ENCODE measurements at regions not wholly inside any gene's neighbourhood (a gene's known extent, or its start where the extent isn't known, plus 50 kb on each side); places are given as distances from the start of the nearest gene placed in this dataset.

DNA sequence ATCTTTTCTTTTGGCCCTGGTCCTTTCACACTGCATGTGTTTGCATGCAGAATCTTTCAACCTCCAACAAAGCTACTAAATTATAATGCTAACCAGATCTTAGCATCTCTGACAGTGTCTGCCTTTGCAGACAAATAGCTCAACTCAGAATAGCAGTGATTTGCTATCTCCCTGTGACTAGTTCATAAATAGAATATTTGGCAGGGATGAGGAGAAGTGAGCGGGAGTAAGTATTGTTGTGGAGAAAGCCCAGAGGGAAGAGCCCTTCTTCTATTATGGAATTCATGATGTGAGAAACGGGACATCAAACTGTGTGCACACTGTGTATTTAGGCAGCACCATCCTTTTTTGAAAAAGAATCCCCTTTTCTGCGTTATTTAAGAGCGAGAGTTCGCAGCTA, 288.0 kb upstream of the CHORDC1 start:
- TF ChIP-seq, protein P1, sequence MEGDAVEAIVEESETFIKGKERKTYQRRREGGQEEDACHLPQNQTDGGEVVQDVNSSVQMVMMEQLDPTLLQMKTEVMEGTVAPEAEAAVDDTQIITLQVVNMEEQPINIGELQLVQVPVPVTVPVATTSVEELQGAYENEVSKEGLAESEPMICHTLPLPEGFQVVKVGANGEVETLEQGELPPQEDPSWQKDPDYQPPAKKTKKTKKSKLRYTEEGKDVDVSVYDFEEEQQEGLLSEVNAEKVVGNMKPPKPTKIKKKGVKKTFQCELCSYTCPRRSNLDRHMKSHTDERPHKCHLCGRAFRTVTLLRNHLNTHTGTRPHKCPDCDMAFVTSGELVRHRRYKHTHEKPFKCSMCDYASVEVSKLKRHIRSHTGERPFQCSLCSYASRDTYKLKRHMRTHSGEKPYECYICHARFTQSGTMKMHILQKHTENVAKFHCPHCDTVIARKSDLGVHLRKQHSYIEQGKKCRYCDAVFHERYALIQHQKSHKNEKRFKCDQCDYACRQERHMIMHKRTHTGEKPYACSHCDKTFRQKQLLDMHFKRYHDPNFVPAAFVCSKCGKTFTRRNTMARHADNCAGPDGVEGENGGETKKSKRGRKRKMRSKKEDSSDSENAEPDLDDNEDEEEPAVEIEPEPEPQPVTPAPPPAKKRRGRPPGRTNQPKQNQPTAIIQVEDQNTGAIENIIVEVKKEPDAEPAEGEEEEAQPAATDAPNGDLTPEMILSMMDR (IDR thresholded peaks at IDR 0.05) = no peak
- no peak for TF ChIP-seq POLR2A (IDR thresholded peaks at IDR 0.05)
